ENCODE measurements at regions not wholly inside any gene's neighbourhood (a gene's known extent, or its start where the extent isn't known, plus 50 kb on each side); places are given as distances from the start of the nearest gene placed in this dataset.
"Not testable (repeated sequence)": the region's sequence is repeated elsewhere in the genome, so short reads cannot be mapped to it uniquely, and the experiment has no call there.

- no peak for DNase-seq (ENCODE audit: low spot score)
These were observed 1467.8 kb downstream of the UQCRFS1 start for GRCh38 chr19:27744926-27745768.

GRCh38 chr19:27742041-27742440, 1470.9 kb downstream of the UQCRFS1 start:
- DNase-seq (ENCODE audit: low spot score) = no peak

GRCh38 chr19:27741236-27741635, 1471.7 kb downstream of the UQCRFS1 start:
- DNase-seq (ENCODE audit: low spot score) = no peak

GRCh38 chr19:27740396-27740795, 1472.6 kb downstream of the UQCRFS1 start:
- no peak for DNase-seq (ENCODE audit: low spot score)

- DNase-seq (ENCODE audit: low spot score) = no peak
These were observed 1474.3 kb downstream of the UQCRFS1 start for GRCh38 chr19:27738569-27739193.

- DNase-seq (ENCODE audit: low spot score) = no peak
These were observed 1476.7 kb downstream of the UQCRFS1 start for GRCh38 chr19:27736225-27736624.

GRCh38 chr19:27735314-27735713, 1477.6 kb downstream of the UQCRFS1 start:
- no peak for DNase-seq (ENCODE audit: low spot score)

- DNase-seq (ENCODE audit: low spot score) = no peak
These were observed 1478.3 kb downstream of the UQCRFS1 start for GRCh38 chr19:27734496-27735220.

GRCh38 chr19:27733551-27734266, 1479.2 kb downstream of the UQCRFS1 start:
- DNase-seq (ENCODE audit: low spot score) = no peak

- DNase-seq (ENCODE audit: low spot score) = no peak
These were observed 1483.6 kb downstream of the UQCRFS1 start for GRCh38 chr19:27729332-27729731.

GRCh38 chr19:27722625-27723024, 1490.3 kb downstream of the UQCRFS1 start:
- no peak for DNase-seq (ENCODE audit: low spot score)

GRCh38 chr19:27720155-27720554, 1492.8 kb downstream of the UQCRFS1 start:
- no peak for DNase-seq (ENCODE audit: low spot score)

GRCh38 chr19:27719034-27719433, 1493.9 kb downstream of the UQCRFS1 start:
- no peak for DNase-seq (ENCODE audit: low spot score)

- DNase-seq (ENCODE audit: low spot score) = no peak
These were observed 1494.7 kb downstream of the UQCRFS1 start for GRCh38 chr19:27718234-27718633.

- no peak for DNase-seq (ENCODE audit: low spot score)
These were observed 1495.1 kb downstream of the UQCRFS1 start for GRCh38 chr19:27717825-27718224.

- DNase-seq (ENCODE audit: low spot score) = no peak
These were observed 1496.0 kb downstream of the UQCRFS1 start for GRCh38 chr19:27716922-27717321.

GRCh38 chr19:27714857-27715256, 1498.1 kb downstream of the UQCRFS1 start:
- DNase-seq (ENCODE audit: low spot score) = no peak

GRCh38 chr19:27709496-27709895, 1503.5 kb downstream of the UQCRFS1 start:
- DNase-seq (ENCODE audit: low spot score) = no peak

- DNase-seq (ENCODE audit: low spot score) = not testable (repeated sequence)
These were observed 1504.0 kb downstream of the UQCRFS1 start for GRCh38 chr19:27708986-27709385.

- not testable (repeated sequence) for DNase-seq (ENCODE audit: low spot score)
These were observed 1505.9 kb downstream of the UQCRFS1 start for GRCh38 chr19:27707026-27707425.

GRCh38 chr19:27705896-27706295, 1507.1 kb downstream of the UQCRFS1 start:
- no peak for DNase-seq (ENCODE audit: low spot score)

GRCh38 chr19:27694361-27695055, 1518.4 kb downstream of the UQCRFS1 start:
- no peak for DNase-seq (ENCODE audit: low spot score)

All from hematopoietic multipotent progenitor cell treated with erythropoietin and hydrocortisone succinate and interleukin-3 and kit ligand, for 17 days (in vitro differentiated cells).